ENCODE measurements at regions not wholly inside any gene's neighbourhood (a gene's known extent, or its start where the extent isn't known, plus 50 kb on each side); places are given as distances from the start of the nearest gene placed in this dataset.
"Not testable (repeated sequence)": the region's sequence is repeated elsewhere in the genome, so short reads cannot be mapped to it uniquely, and the experiment has no call there.

GRCh38 chr1:10947691-10948462 lies 64.6 kb upstream of the TARDBP start:
- TF ChIP-seq, protein P1, sequence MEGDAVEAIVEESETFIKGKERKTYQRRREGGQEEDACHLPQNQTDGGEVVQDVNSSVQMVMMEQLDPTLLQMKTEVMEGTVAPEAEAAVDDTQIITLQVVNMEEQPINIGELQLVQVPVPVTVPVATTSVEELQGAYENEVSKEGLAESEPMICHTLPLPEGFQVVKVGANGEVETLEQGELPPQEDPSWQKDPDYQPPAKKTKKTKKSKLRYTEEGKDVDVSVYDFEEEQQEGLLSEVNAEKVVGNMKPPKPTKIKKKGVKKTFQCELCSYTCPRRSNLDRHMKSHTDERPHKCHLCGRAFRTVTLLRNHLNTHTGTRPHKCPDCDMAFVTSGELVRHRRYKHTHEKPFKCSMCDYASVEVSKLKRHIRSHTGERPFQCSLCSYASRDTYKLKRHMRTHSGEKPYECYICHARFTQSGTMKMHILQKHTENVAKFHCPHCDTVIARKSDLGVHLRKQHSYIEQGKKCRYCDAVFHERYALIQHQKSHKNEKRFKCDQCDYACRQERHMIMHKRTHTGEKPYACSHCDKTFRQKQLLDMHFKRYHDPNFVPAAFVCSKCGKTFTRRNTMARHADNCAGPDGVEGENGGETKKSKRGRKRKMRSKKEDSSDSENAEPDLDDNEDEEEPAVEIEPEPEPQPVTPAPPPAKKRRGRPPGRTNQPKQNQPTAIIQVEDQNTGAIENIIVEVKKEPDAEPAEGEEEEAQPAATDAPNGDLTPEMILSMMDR (conservative IDR thresholded peaks at IDR 0.05), result no peak
- no peaks in the 10 kb centered on the region for H3K9me3 ChIP-seq (ENCODE audit: control insufficient read depth, low read length)
- peak; percentile 42 for DNase-seq
- H3K4me1 ChIP-seq (ENCODE audit: control insufficient read depth, insufficient read depth, low read length), result no peaks in the 10 kb centered on the region
- Mint-ChIP-seq H3K4me1 (peaks cover 7% of the 10 kb centered on the region), H3K4me3 (no peak overlapping the region), H3K9me3 (no peaks in the 10 kb centered on the region), H3K27me3 (ENCODE audit: insufficient read depth) (peaks cover 4% of the 10 kb centered on the region), H3K27ac (no peak overlapping the region), H3K36me3 (ENCODE audit: low read depth) (no peaks in the 10 kb centered on the region)
- no peak overlapping the region for H3K27ac ChIP-seq (ENCODE audit: low read depth, low read length)
- no peak overlapping the region for H3K9ac ChIP-seq (ENCODE audit: extremely low read depth, low read length, poor library complexity, severe bottlenecking)
- H3K4me3 ChIP-seq (ENCODE audit: low read length), result no peak overlapping the region
- 90 to 97% methylated on average over 14 to 19 of the region's 19 CpGs for WGBS, 2 experiments (ENCODE audit: insufficient coverage in 1 of 2, insufficient read length in 1 of 2)
- H3K36me3 ChIP-seq (ENCODE audit: control insufficient read depth, insufficient read depth, low read length), result no peaks in the 10 kb centered on the region
- no peaks in the 10 kb centered on the region for H3K27me3 ChIP-seq (ENCODE audit: control insufficient read depth, insufficient read depth, low read length, poor library complexity, severe bottlenecking)

DNA sequence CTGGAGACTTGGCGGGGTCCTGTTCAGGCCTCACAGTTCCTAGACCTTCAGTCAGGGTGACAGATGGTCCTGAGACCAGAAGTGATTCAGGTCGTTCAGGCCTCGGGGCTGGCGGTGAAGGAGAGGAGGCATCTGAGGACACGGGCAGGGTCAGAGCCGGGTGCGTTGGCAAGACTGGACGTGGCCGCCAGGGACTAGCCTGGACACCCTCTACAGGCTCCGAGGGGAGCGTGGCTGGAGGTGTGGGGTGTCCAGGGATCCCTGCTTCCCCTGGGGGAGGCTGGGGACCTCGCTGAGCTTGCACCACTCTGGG lies 64.0 kb upstream of the TARDBP start:
- no peak overlapping the region for H3K27ac Mint-ChIP-seq
- 91 to 93% methylated on average over 5 to 12 of the region's 12 CpGs for WGBS, 2 experiments (ENCODE audit: insufficient coverage in 1 of 2, insufficient read length in 1 of 2)
- no peak for DNase-seq
- H3K4me1 ChIP-seq (ENCODE audit: control insufficient read depth, insufficient read depth, low read length), result no peaks in the 10 kb centered on the region
- no peak overlapping the region for H3K27ac ChIP-seq (ENCODE audit: low read depth, low read length)
- no peaks in the 10 kb centered on the region for H3K27me3 ChIP-seq (ENCODE audit: control insufficient read depth, insufficient read depth, low read length, poor library complexity, severe bottlenecking)
- no peaks in the 10 kb centered on the region for H3K9me3 Mint-ChIP-seq
- no peaks in the 10 kb centered on the region for H3K36me3 Mint-ChIP-seq (ENCODE audit: low read depth)
- no peak overlapping the region for H3K4me3 ChIP-seq (ENCODE audit: low read length)
- H3K27me3 Mint-ChIP-seq (ENCODE audit: insufficient read depth), result peaks cover 2% of the 10 kb centered on the region
- H3K9me3 ChIP-seq (ENCODE audit: control insufficient read depth, low read length), result no peaks in the 10 kb centered on the region
- no peaks in the 10 kb centered on the region for H3K36me3 ChIP-seq (ENCODE audit: control insufficient read depth, insufficient read depth, low read length)
- TF ChIP-seq, protein P1 (conservative IDR thresholded peaks at IDR 0.05), result no peak
- no peak overlapping the region for H3K9ac ChIP-seq (ENCODE audit: extremely low read depth, low read length, poor library complexity, severe bottlenecking)
- H3K4me1 Mint-ChIP-seq, result peaks cover 7% of the 10 kb centered on the region
- no peak overlapping the region for H3K4me3 Mint-ChIP-seq

DNA sequence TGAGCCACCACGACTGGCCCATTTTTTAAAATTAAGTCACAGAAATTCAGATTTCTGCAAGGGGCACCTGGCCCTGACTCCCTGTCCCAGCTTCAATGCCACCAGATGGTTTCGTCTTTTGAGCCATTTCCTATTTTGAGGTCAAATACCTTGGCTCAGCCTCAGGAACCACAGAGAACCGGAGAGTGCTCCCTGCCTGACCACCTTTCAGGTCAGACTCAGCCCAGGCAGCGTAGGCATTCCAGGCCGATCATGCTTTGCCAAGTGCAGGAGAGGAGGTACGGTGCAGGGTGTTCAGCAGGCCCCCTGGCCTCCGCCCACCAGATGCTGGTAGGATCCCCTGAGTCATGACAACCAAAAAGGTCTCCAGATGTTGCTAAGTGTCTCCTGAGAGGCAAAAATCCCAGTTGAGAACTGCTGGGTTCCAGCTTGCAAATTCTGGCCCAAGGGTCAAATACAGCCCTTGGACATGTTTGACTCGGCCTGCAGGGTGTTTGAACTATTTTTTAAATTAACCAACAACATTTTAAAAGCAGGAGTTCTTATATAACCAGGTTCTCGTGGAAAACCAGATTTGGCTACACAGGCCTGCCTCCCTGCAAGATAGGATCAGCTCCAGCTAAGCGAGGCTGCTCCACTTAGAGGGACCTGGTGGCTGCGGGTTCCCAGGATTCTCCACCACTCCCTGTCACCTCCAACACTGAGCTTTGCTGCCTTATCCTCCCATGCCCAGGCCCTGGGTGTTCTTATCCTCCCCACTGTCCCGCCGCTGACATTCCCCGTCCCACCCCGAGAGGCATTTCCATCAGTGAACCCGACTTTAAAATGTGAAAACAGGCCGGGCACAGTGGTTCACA lies 61.9 kb upstream of the TARDBP start:
- no peak overlapping the region for H3K27ac ChIP-seq (ENCODE audit: low read depth, low read length)
- Mint-ChIP-seq H3K9me3 (no peaks in the 10 kb centered on the region), H3K27ac (no peak overlapping the region), H3K27me3 (ENCODE audit: insufficient read depth) (no peaks in the 10 kb centered on the region), H3K4me3 (no peak overlapping the region), H3K36me3 (ENCODE audit: low read depth) (no peaks in the 10 kb centered on the region), H3K4me1 (no peaks in the 10 kb centered on the region)
- no peaks in the 10 kb centered on the region for H3K9me3 ChIP-seq (ENCODE audit: control insufficient read depth, low read length)
- H3K4me3 ChIP-seq (ENCODE audit: low read length), result no peak overlapping the region
- H3K36me3 ChIP-seq (ENCODE audit: control insufficient read depth, insufficient read depth, low read length), result no peaks in the 10 kb centered on the region
- WGBS, 2 experiments (ENCODE audit: insufficient coverage in 1 of 2, insufficient read length in 1 of 2), result 91 to 92% methylated on average over 16 to 17 of the region's 17 CpGs
- TF ChIP-seq, protein P1 (conservative IDR thresholded peaks at IDR 0.05), result no peak
- H3K4me1 ChIP-seq (ENCODE audit: control insufficient read depth, insufficient read depth, low read length), result no peaks in the 10 kb centered on the region
- H3K9ac ChIP-seq (ENCODE audit: extremely low read depth, low read length, poor library complexity, severe bottlenecking), result no peak overlapping the region
- no peak for DNase-seq
- no peaks in the 10 kb centered on the region for H3K27me3 ChIP-seq (ENCODE audit: control insufficient read depth, insufficient read depth, low read length, poor library complexity, severe bottlenecking)

GRCh38 chr1:10951298-10951697 lies 61.2 kb upstream of the TARDBP start:
- not testable (repeated sequence) for H3K9ac ChIP-seq (ENCODE audit: extremely low read depth, low read length, poor library complexity, severe bottlenecking); DNase-seq; H3K27me3 Mint-ChIP-seq (ENCODE audit: insufficient read depth); H3K4me3 ChIP-seq (ENCODE audit: low read length); H3K9me3 ChIP-seq (ENCODE audit: control insufficient read depth, low read length); H3K27me3 ChIP-seq (ENCODE audit: control insufficient read depth, insufficient read depth, low read length, poor library complexity, severe bottlenecking); H3K36me3 ChIP-seq (ENCODE audit: control insufficient read depth, insufficient read depth, low read length); H3K27ac ChIP-seq (ENCODE audit: low read depth, low read length); H3K4me3 Mint-ChIP-seq; H3K4me1 ChIP-seq (ENCODE audit: control insufficient read depth, insufficient read depth, low read length); H3K36me3 Mint-ChIP-seq (ENCODE audit: low read depth); H3K9me3 Mint-ChIP-seq; H3K4me1 Mint-ChIP-seq; H3K27ac Mint-ChIP-seq
- WGBS, 2 experiments (ENCODE audit: insufficient coverage in 1 of 2, insufficient read length in 1 of 2), result 88 to 90% methylated on average over 3 to 7 of the region's 7 CpGs

All from endodermal cell (in vitro differentiated cells).